Activated CD4-positive, CD25-positive, alpha-beta regulatory T cell treated with anti-CD3 and anti-CD28 coated beads, Interleukin-2, amount 50 U/mL, for 16 hours (primary cell): ENCODE measurements at regions not wholly inside any gene's neighbourhood (a gene's known extent, or its start where the extent isn't known, plus 50 kb on each side); places are given as distances from the start of the nearest gene placed in this dataset.

Source experiments
- DNase-seq: peaks from one replicate; pipeline ENCODE4 v3.0.0-alpha.2; 2020; ENCODE audit warnings: low read depth, low spot score

- no peak for DNase-seq
Measured at GRCh38 chr6:113340371-113340770, 516.8 kb upstream of the MARCKS start.

- no peak for DNase-seq
Measured at GRCh38 chr6:113343940-113344339, 513.2 kb upstream of the MARCKS start.

GRCh38 chr6:113344969-113345368 is 512.2 kb upstream of the MARCKS start:
- no peak for DNase-seq

GRCh38 chr6:113347436-113347835 is 509.7 kb upstream of the MARCKS start:
- no peak for DNase-seq

GRCh38 chr6:113350461-113350860 is 506.7 kb upstream of the MARCKS start:
- no peak for DNase-seq

- DNase-seq, result no peak
Measured at GRCh38 chr6:113351173-113351834, 505.8 kb upstream of the MARCKS start.

GRCh38 chr6:113352029-113352801 is 504.9 kb upstream of the MARCKS start:
- DNase-seq, result no peak

GRCh38 chr6:113352831-113353230 is 504.3 kb upstream of the MARCKS start:
- no peak for DNase-seq

GRCh38 chr6:113353392-113353791 is 503.8 kb upstream of the MARCKS start:
- no peak for DNase-seq

- DNase-seq, result no peak
Measured at GRCh38 chr6:113354204-113354895, 502.8 kb upstream of the MARCKS start.

- no peak for DNase-seq
Measured at GRCh38 chr6:113356139-113356538, 501.0 kb upstream of the MARCKS start.

GRCh38 chr6:113357041-113357440 is 500.1 kb upstream of the MARCKS start:
- no peak for DNase-seq

GRCh38 chr6:113358063-113358583 is 499.0 kb upstream of the MARCKS start:
- DNase-seq, result no peak

GRCh38 chr6:113359155-113360140 is 497.7 kb upstream of the MARCKS start:
- no peak for DNase-seq

GRCh38 chr6:113361014-113361645 is 496.0 kb upstream of the MARCKS start:
- DNase-seq, result no peak

- DNase-seq, result no peak
Measured at GRCh38 chr6:113362301-113363047, 494.7 kb upstream of the MARCKS start.

GRCh38 chr6:113363048-113363798 is 493.9 kb upstream of the MARCKS start:
- DNase-seq, result no peak

GRCh38 chr6:113363866-113364265 is 493.3 kb upstream of the MARCKS start:
- no peak for DNase-seq

- no peak for DNase-seq
Measured at GRCh38 chr6:113364766-113365165, 492.4 kb upstream of the MARCKS start.
